GM18951 (cell line): ENCODE measurements at regions not wholly inside any gene's neighbourhood (a gene's known extent, or its start where the extent isn't known, plus 50 kb on each side); places are given as distances from the start of the nearest gene placed in this dataset.
"Not testable (repeated sequence)": the region's sequence is repeated elsewhere in the genome, so short reads cannot be mapped to it uniquely, and the experiment has no call there.

ENCODE experiments used
- POLR2A ChIP-seq: IDR thresholded peaks from 4 replicates; pipeline ENCODE4 v1.6.1; 2011; ENCODE audit warnings: mild to moderate bottlenecking; ENCODE audit not compliant: insufficient read length, insufficient read depth; ENCODE audit errors: extremely low read depth
- in situ Hi-C: fragments of 300-500 bp; cut with MboI; formaldehyde crosslinking; loops from one replicate; pipeline ENCODE4 v1.12.0; 2022; ENCODE audit warnings: low sequenced_read_pairs, mixed read lengths, inconsistent platforms; ENCODE audit not compliant: unreplicated experiment

- TF ChIP-seq POLR2A: no peak
- in situ Hi-C loops: no loop called here
These were observed 91.5 kb upstream of the HS6ST1 start for GRCh38 chr2:128410035-128410757.

- in situ Hi-C loops: no loop called here
- TF ChIP-seq POLR2A: no peak
These were observed 92.1 kb upstream of the HS6ST1 start for GRCh38 chr2:128410758-128411215.

- TF ChIP-seq POLR2A: no peak
- in situ Hi-C loops: no loop called here
These were observed 92.8 kb upstream of the HS6ST1 start for GRCh38 chr2:128411431-128411830.

GRCh38 chr2:128412181-128412871, 93.7 kb upstream of the HS6ST1 start:
- in situ Hi-C loops: no loop called here

GRCh38 chr2:128413014-128413717, 94.5 kb upstream of the HS6ST1 start:
- TF ChIP-seq POLR2A: no peak
- in situ Hi-C loops: no loop called here

More at GRCh38 chr2:128412181-128412871, 93.7 kb upstream of the HS6ST1 start:
- no peak for TF ChIP-seq POLR2A

GRCh38 chr2:128413718-128414341, 95.2 kb upstream of the HS6ST1 start:
- no peak for TF ChIP-seq POLR2A
- in situ Hi-C loops: no loop called here

GRCh38 chr2:128414351-128414750, 95.7 kb upstream of the HS6ST1 start:
- no peak for TF ChIP-seq POLR2A
- in situ Hi-C loops: no loop called here

GRCh38 chr2:128414946-128415778, 96.5 kb upstream of the HS6ST1 start:
- in situ Hi-C loops: no loop called here
- TF ChIP-seq POLR2A: no peak

- no peak for TF ChIP-seq POLR2A
- in situ Hi-C loops: no loop called here
These were observed 97.1 kb upstream of the HS6ST1 start for GRCh38 chr2:128415779-128416061.

GRCh38 chr2:128416109-128416785, 97.6 kb upstream of the HS6ST1 start:
- TF ChIP-seq POLR2A: no peak
- in situ Hi-C loops: no loop called here

- no peak for TF ChIP-seq POLR2A
- in situ Hi-C loops: no loop called here
These were observed 98.1 kb upstream of the HS6ST1 start for GRCh38 chr2:128416806-128417205.

GRCh38 chr2:128417264-128417663, 98.6 kb upstream of the HS6ST1 start:
- in situ Hi-C loops: not testable (repeated sequence)

- TF ChIP-seq POLR2A: no peak
- in situ Hi-C loops: no loop called here
These were observed 101.5 kb upstream of the HS6ST1 start for GRCh38 chr2:128420131-128420530.
